Adipose tissue (tissue), 3 donors: ENCODE measurements at regions not wholly inside any gene's neighbourhood (a gene's known extent, or its start where the extent isn't known, plus 50 kb on each side); places are given as distances from the start of the nearest gene placed in this dataset.

ENCODE experiments used
- H3K27ac ChIP-seq: one replicate; pipeline ENCODE4 v1.5.1; 2013; ENCODE audit warnings: low read depth, low read length
- WGBS, 3 donors: extraction: QIAGEN DNeasy Blood & Tissue Kit; methylation state at CpG; one replicate each; pipeline ENCODE4 v1.1.7; 2013; 5-methylcytosine and 5-hydroxymethylcytosine counted together
- donor health status: healthy with polysubstance abuse.
- donor health status: Bipolar disorder and iron deficiency.
- donor health status: healthy.

GRCh38 chr16:64158941-64159588 is 962.8 kb downstream of the CDH11 start:
- H3K27ac ChIP-seq: no peak overlapping the region
- 41 to 92% (median 92%) methylated on average over 2 of the region's 2 CpGs for WGBS, 3 donors

GRCh38 chr16:64153718-64154117 is 968.1 kb downstream of the CDH11 start:
- H3K27ac ChIP-seq: no peak overlapping the region
- WGBS, 3 donors: 48 to 82% (median 80%) methylated on average over 3 of the region's 3 CpGs

- H3K27ac ChIP-seq: no peak overlapping the region
- 85 to 90% (median 88%) methylated on average over 5 of the region's 5 CpGs for WGBS, 3 donors
These were observed 969.7 kb downstream of the CDH11 start for GRCh38 chr16:64151990-64152767.

- H3K27ac ChIP-seq: no peak overlapping the region
- WGBS, 3 donors: 68 to 82% (median 81%) methylated on average over 3 of the region's 3 CpGs
These were observed 971.7 kb downstream of the CDH11 start for GRCh38 chr16:64150193-64150592.

- no peak overlapping the region for H3K27ac ChIP-seq
- 66 to 74% (median 73%) methylated on average over 2 of the region's 2 CpGs for WGBS, 3 donors
These were observed 972.1 kb downstream of the CDH11 start for GRCh38 chr16:64149756-64150155.

GRCh38 chr16:64148356-64148755 is 973.5 kb downstream of the CDH11 start:
- no peak overlapping the region for H3K27ac ChIP-seq
- 68 to 84% (median 81%) methylated on average over 1 of the region's 1 CpG for WGBS, 3 donors

GRCh38 chr16:64147941-64148340 is 973.9 kb downstream of the CDH11 start:
- WGBS, 3 donors: 82 to 94% (median 93%) methylated on average over 3 of the region's 3 CpGs

GRCh38 chr16:64144617-64145016 is 977.2 kb downstream of the CDH11 start:
- 53 to 68% (median 58%) methylated on average over 2 of the region's 2 CpGs for WGBS, 3 donors
- no peak overlapping the region for H3K27ac ChIP-seq

More at GRCh38 chr16:64147941-64148340, 973.9 kb downstream of the CDH11 start:
- H3K27ac ChIP-seq: no peak overlapping the region

GRCh38 chr16:64138621-64139020 is 983.2 kb downstream of the CDH11 start:
- WGBS, 3 donors: 64 to 88% (median 84%) methylated on average over 2 of the region's 2 CpGs
- no peak overlapping the region for H3K27ac ChIP-seq

- 86 to 93% (median 89%) methylated on average over 8 of the region's 8 CpGs for WGBS, 3 donors
- H3K27ac ChIP-seq: no peak overlapping the region
These were observed 983.9 kb downstream of the CDH11 start for GRCh38 chr16:64138006-64138405.

- 64 to 88% (median 83%) methylated on average over 3 of the region's 3 CpGs for WGBS, 3 donors
- H3K27ac ChIP-seq: no peak overlapping the region
These were observed 985.1 kb downstream of the CDH11 start for GRCh38 chr16:64136743-64137142.

GRCh38 chr16:64136314-64136713 is 985.5 kb downstream of the CDH11 start:
- no peak overlapping the region for H3K27ac ChIP-seq
- WGBS, 3 donors: 76 to 91% (median 89%) methylated on average over 1 of the region's 1 CpG

GRCh38 chr16:64133366-64133765 is 988.5 kb downstream of the CDH11 start:
- 14 to 63% (median 31%) methylated on average over 2 of the region's 2 CpGs for WGBS, 3 donors
- no peak overlapping the region for H3K27ac ChIP-seq

GRCh38 chr16:64132759-64133361 is 989.0 kb downstream of the CDH11 start:
- no peak overlapping the region for H3K27ac ChIP-seq
- WGBS, 3 donors: 28 to 50% (median 41%) methylated on average over 3 of the region's 3 CpGs

GRCh38 chr16:64132190-64132589 is 989.7 kb downstream of the CDH11 start:
- 51 to 88% (median 84%) methylated on average over 3 of the region's 3 CpGs for WGBS, 3 donors
- H3K27ac ChIP-seq: no peak overlapping the region

GRCh38 chr16:64131423-64131822 is 990.4 kb downstream of the CDH11 start:
- H3K27ac ChIP-seq: no peak overlapping the region
- WGBS, 3 donors: 86 to 89% (median 88%) methylated on average over 2 of the region's 2 CpGs

GRCh38 chr16:64130140-64130539 is 991.7 kb downstream of the CDH11 start:
- 68 to 89% (median 87%) methylated on average over 2 of the region's 2 CpGs for WGBS, 3 donors
- no peak overlapping the region for H3K27ac ChIP-seq

- H3K27ac ChIP-seq: no peak overlapping the region
- 18 to 55% (median 33%) methylated on average over 2 of the region's 2 CpGs for WGBS, 3 donors
These were observed 999.7 kb downstream of the CDH11 start for GRCh38 chr16:64122177-64122576.

GRCh38 chr16:64121473-64121872 is 1000.4 kb downstream of the CDH11 start:
- 70 to 73% (median 70%) methylated on average over 3 of the region's 3 CpGs for WGBS, 3 donors
- no peak overlapping the region for H3K27ac ChIP-seq
